HEK293T (cell line): ENCODE measurements at regions not wholly inside any gene's neighbourhood (a gene's known extent, or its start where the extent isn't known, plus 50 kb on each side); places are given as distances from the start of the nearest gene placed in this dataset.

ENCODE experiments used
- CTCF ChIA-PET: fragments of 350-600 bp; formaldehyde crosslinking; extraction: SDS; loops from one replicate; lab custom pipeline; 2021; ENCODE audit warnings: antibody characterized with exemption, inconsistent platforms; lab: Yijun Ruan, JAX
- POLR2A ChIA-PET: fragments of 350-600 bp; formaldehyde crosslinking; extraction: SDS; loops from one replicate; lab custom pipeline; 2020; ENCODE audit warnings: antibody characterized with exemption, inconsistent platforms; lab: Yijun Ruan, JAX
- DNase-seq: peaks from one replicate; pipeline ENCODE4 v3.0.0; 2012; ENCODE audit warnings: mixed read lengths; ENCODE audit errors: extremely low spot score
- ARNT ChIP-seq: fragments of 450-650 bp; IDR thresholded peaks from 2 replicates; pipeline ENCODE4 v1.6.1; 2017; ENCODE audit warnings: mild to moderate bottlenecking
- BHLHE40 ChIP-seq: fragments of 450-650 bp; IDR thresholded peaks from 2 replicates; pipeline ENCODE4 v1.6.1; 2016; ENCODE audit warnings: mild to moderate bottlenecking, moderate library complexity, borderline replicate concordance
- CTBP1 ChIP-seq: fragments of 450-650 bp; IDR thresholded peaks from 2 replicates; pipeline ENCODE4 v1.6.1; 2016; ENCODE audit warnings: borderline replicate concordance
- ELF4 ChIP-seq: fragments of 450-650 bp; IDR thresholded peaks from 2 replicates; pipeline ENCODE4 v1.6.1; 2017; ENCODE audit warnings: antibody characterized with exemption
- FOXA1 ChIP-seq: fragments of 450-650 bp; IDR thresholded peaks from 2 replicates; pipeline ENCODE4 v1.6.1; 2016; ENCODE audit warnings: mild to moderate bottlenecking
- FOXK2 ChIP-seq: fragments of 450-650 bp; IDR thresholded peaks from 2 replicates; pipeline ENCODE4 v1.6.1; 2016; ENCODE audit warnings: mild to moderate bottlenecking
- FOXM1 ChIP-seq: fragments of 450-650 bp; IDR thresholded peaks from 2 replicates; pipeline ENCODE4 v1.6.1; 2017; ENCODE audit warnings: mild to moderate bottlenecking, borderline replicate concordance
- HDGF ChIP-seq: fragments of 450-650 bp; IDR thresholded peaks from 2 replicates; pipeline ENCODE4 v1.6.1; 2017; ENCODE audit warnings: antibody characterized with exemption, borderline replicate concordance
- L3MBTL2 ChIP-seq: fragments of 450-650 bp; conservative IDR thresholded peaks from 2 replicates; pipeline ENCODE4 v1.6.1; 2016; ENCODE audit warnings: mild to moderate bottlenecking
- LEF1 ChIP-seq: fragments of 450-650 bp; IDR thresholded peaks from 2 replicates; pipeline ENCODE4 v1.6.1; 2017; ENCODE audit warnings: mild to moderate bottlenecking, borderline replicate concordance
- NFRKB ChIP-seq: fragments of 450-650 bp; IDR thresholded peaks from 2 replicates; pipeline ENCODE4 v1.6.1; 2016; ENCODE audit warnings: mild to moderate bottlenecking, moderate library complexity
- SP1 ChIP-seq: fragments of 450-650 bp; IDR thresholded peaks from 2 replicates; pipeline ENCODE4 v1.6.1; 2017
- SUZ12 ChIP-seq: fragments of 450-650 bp; IDR thresholded peaks from 2 replicates; pipeline ENCODE4 v1.6.1; 2016; ENCODE audit warnings: mild to moderate bottlenecking
- TARDBP ChIP-seq: fragments of 450-650 bp; IDR thresholded peaks from 2 replicates; pipeline ENCODE4 v1.6.1; 2016
- ZNF384 ChIP-seq: fragments of 450-650 bp; IDR thresholded peaks from 2 replicates; pipeline ENCODE4 v1.6.1; 2016
- TF ChIP-seq, protein P1 (sequence below): fragments of 450-650 bp; IDR thresholded peaks from 2 replicates; pipeline ENCODE4 v1.6.1; 2016

DNA sequence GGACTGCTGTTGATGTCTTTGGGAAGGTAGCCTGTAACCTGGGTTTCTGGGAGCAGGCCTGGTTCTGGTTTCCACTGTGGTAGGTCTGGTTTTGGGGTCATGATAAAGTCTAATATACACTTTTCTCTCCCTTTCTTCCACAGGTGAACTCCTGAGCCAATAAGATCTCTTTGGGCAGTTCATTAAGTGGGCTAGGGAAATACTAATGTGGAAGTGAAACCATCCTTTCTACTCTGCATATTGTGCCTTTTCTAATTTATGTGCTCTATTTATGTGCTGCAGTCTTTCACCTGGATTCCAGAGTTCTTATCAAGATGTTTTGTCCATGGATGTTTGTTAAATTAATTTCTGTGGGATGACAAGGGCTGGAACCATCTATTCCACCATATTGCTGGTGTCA lies 165.7 kb upstream of the PTPRK start:
- ChIA-PET CTCF (no interaction called here), POLR2A (no interaction called here)
- TF ChIP-seq, protein P1, sequence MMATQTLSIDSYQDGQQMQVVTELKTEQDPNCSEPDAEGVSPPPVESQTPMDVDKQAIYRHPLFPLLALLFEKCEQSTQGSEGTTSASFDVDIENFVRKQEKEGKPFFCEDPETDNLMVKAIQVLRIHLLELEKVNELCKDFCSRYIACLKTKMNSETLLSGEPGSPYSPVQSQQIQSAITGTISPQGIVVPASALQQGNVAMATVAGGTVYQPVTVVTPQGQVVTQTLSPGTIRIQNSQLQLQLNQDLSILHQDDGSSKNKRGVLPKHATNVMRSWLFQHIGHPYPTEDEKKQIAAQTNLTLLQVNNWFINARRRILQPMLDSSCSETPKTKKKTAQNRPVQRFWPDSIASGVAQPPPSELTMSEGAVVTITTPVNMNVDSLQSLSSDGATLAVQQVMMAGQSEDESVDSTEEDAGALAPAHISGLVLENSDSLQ, result no peak
- no peak for TF ChIP-seq ELF4
- no peak for TF ChIP-seq FOXM1
- TF ChIP-seq HDGF, result no peak
- TF ChIP-seq SP1, result no peak
- TF ChIP-seq CTBP1, result no peak
- TF ChIP-seq L3MBTL2, result no peak
- TF ChIP-seq ARNT, result no peak
- no peak for TF ChIP-seq LEF1
- no peak for TF ChIP-seq BHLHE40
- no peak for DNase-seq

DNA sequence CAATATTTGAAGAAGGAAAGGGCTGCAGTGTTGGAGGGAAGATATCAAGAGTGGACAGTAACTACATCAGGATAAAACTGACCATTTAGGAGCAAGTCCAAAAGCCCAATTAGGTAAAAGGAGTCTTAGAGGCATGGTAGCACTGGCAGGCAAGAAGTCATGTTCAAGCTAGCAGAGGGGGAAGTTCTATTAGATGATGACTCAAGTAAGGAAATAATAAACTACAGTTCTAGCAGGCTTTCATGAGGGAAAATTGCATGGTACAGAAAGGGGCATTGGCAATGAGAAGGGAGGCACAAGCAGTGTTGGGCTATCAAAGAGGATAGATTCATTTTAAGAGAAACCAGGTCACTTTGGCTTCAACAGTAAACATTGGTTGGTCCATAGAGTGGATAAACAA lies 156.1 kb upstream of the PTPRK start:
- ChIA-PET CTCF (no interaction called here), POLR2A (interaction anchor here (0.6 kb wide), 1 partner anchor 15 kb away, joined by 3 read pairs; no protein-coding TSS in a partner anchor)
- DNase-seq, result no peak
- TF ChIP-seq HDGF, result no peak
- no peak for TF ChIP-seq L3MBTL2
- TF ChIP-seq SP1, result no peak

DNA sequence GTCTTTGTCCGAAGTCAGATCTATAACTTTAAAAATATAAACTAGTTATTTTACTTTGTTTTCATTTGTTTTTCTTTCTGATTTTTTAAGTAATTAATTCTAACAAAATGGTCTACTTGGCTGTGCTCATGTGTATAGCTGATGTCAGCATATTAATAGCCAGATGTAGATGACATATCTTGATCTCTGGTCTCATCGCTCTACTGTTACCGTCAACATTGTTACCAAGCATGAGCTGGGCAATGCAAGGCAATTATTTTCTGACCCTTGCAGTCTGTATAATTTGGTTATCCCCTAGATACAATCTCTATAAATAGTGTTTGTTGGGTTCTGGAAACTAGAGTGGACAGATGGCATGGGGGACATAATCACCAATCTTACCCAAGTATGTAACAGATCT lies 151.6 kb upstream of the PTPRK start:
- DNase-seq, result no peak
- no peak for TF ChIP-seq NFRKB
- no peak for TF ChIP-seq L3MBTL2
- no peak for TF ChIP-seq BHLHE40
- TF ChIP-seq SP1, result no peak
- no peak for TF ChIP-seq FOXA1
- TF ChIP-seq ELF4, result no peak
- TF ChIP-seq LEF1, result no peak
- no peak for TF ChIP-seq ZNF384
- TF ChIP-seq ARNT, result no peak
- TF ChIP-seq, protein P1, result no peak
- TF ChIP-seq CTBP1, result no peak
- TF ChIP-seq FOXK2, result no peak
- no peak for TF ChIP-seq FOXM1
- no peak for TF ChIP-seq SUZ12
- no peak for TF ChIP-seq TARDBP
- TF ChIP-seq HDGF, result no peak
- CTCF ChIA-PET, result no interaction called here
- POLR2A ChIA-PET, result no interaction called here

DNA sequence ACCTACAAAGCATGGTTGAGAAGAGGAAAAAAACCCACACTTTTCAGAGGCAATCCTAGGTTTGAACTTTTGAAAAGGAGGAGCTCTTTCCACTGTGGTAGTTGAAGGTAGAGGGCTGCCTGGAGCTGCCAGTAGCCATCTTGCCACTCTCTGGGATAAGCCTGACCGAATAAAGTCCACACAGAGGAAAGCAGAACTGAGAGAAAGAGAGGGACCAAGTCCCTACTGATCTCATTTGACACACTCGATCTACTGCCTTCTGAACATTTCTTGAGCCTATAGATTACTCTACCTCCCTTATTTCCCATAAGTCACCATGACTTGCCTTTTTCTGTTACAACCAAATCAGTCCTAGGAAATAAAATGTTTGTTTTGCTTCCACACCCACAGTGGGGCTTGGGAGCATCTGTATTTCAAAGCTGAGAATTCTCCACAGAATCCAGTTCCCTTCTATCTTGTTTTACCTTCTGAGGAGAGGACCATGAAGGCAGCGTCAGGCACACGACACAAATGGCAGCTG lies 147.0 kb upstream of the PTPRK start:
- ChIA-PET POLR2A (no interaction called here), CTCF (no interaction called here)
- DNase-seq, result no peak
- TF ChIP-seq L3MBTL2 (no peak), NFRKB (no peak), LEF1 (no peak), BHLHE40 (no peak), TARDBP (no peak), SP1 (no peak), HDGF (no peak), ZNF384 (no peak), ELF4 (no peak), CTBP1 (no peak), ARNT (no peak), FOXM1 (no peak), SUZ12 (no peak), FOXA1 (no peak), FOXK2 (no peak)
- TF ChIP-seq, protein P1, result no peak

DNA sequence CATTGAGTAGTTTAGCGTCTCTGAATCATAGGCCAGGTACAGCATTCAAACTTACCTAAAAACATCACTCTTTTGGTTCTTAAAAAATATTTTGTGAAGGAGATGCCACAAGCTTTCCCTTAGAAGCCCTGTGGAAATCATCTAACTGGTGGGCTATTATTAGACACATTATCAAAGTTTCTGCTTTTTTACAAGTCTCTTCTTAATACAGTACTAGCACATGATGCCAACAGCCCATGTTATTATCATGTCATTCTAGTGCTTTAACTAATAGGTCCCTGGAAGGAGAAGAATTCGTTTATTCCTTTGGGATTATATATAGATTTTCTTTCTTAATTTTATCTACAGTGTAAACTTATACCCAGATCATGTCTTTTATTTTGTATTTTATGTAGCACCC lies 146.0 kb upstream of the PTPRK start:
- no peak for DNase-seq
- CTCF ChIA-PET, result no interaction called here
- TF ChIP-seq ARNT, result no peak
- TF ChIP-seq LEF1, result no peak
- no peak for TF ChIP-seq ELF4
- TF ChIP-seq L3MBTL2, result no peak
- no peak for TF ChIP-seq BHLHE40
- no peak for TF ChIP-seq SP1
- no peak for TF ChIP-seq NFRKB
- no peak for TF ChIP-seq FOXK2
- TF ChIP-seq ZNF384, result no peak
- no peak for TF ChIP-seq HDGF
- no peak for TF ChIP-seq SUZ12
- TF ChIP-seq FOXA1, result no peak
- TF ChIP-seq, protein P1, result no peak
- TF ChIP-seq CTBP1, result no peak
- no peak for TF ChIP-seq TARDBP
- POLR2A ChIA-PET, result no interaction called here

DNA sequence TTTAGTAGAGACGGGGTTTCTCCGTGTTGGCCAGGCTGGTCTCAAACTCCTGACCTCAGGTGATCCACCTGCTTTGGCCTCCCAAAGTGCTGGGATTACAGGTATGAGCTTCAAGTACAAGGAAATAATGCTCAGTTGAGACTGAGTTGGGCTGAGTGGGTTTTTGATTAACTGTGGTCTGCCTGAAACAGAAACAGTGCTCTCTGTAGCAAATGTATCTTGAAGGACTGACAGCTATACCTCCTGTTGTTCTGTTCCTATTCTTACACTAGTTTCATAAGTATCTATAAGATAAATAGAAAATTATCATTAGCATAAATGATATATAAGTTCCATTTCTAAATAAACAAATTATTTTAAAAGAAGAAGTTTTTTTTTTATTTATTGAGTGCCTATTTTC lies 142.8 kb upstream of the PTPRK start:
- ChIA-PET CTCF (no interaction called here), POLR2A (no interaction called here)
- DNase-seq, result no peak
- TF ChIP-seq BHLHE40 (no peak), SP1 (no peak), ELF4 (no peak), CTBP1 (no peak), TARDBP (no peak), ZNF384 (no peak), L3MBTL2 (no peak), NFRKB (no peak)
